ENCODE measurements at regions not wholly inside any gene's neighbourhood (a gene's known extent, or its start where the extent isn't known, plus 50 kb on each side); places are given as distances from the start of the nearest gene placed in this dataset.

DNA sequence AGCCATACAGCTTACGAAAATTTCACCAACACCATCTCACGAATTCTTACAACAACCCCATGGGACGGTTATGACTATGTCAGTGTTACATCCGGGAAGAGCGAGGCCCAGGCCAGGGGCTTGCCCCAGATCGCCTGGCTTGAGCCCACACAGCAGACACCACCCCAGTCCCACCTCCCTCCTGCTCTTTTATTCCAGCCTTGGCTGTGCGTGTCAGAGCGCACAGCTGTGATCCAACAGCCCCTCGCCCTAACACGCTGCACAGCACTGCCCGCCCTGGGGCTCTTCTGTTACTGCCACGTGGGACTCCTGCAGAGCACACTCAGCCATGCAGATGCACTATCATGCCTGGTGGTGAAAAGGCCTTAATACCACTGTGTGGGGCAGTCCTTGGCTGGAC lies 127.9 kb downstream of the ENGASE start:
- TF ChIP-seq EP300 (IDR thresholded peaks at IDR 0.05) (no peak), POLR2A (IDR thresholded peaks at IDR 0.05) (no peak)

All from tibial nerve (tissue), 3 donors.